Adrenal gland (tissue), 9 donors: ENCODE measurements at regions not wholly inside any gene's neighbourhood (a gene's known extent, or its start where the extent isn't known, plus 50 kb on each side); places are given as distances from the start of the nearest gene placed in this dataset.

ENCODE experiments used
- DNase-seq, 7 donors: peaks; one replicate each; pipeline ENCODE4 v3.0.0-alpha.2; 2019 to 2020
- H3K27ac ChIP-seq, 5 donors: fragments of 200-600 bp; sonication (generic) in 4 of 5; 1 replicate in 3 of 5; 2 replicates in 2 of 5; pipeline versions ENCODE4 v1.5.1 to v1.8.0; 2016 to 2020; ENCODE audit warnings: mild to moderate bottlenecking in 1 of 5
- H3K27me3 ChIP-seq: fragments of 200-600 bp; 2 replicates; pipeline ENCODE4 v1.8.0; 2021
- H3K36me3 ChIP-seq, 2 donors: fragments of 200-600 bp; replicated peaks in 1 of 2; 1 replicate in 1 of 2; 2 replicates in 1 of 2; pipeline versions ENCODE4 v1.5.1 to v1.8.0; 2018 to 2022
- H3K4me1 ChIP-seq, 2 donors: fragments of 200-600 bp; replicated peaks in 1 of 2; 1 replicate in 1 of 2; 2 replicates in 1 of 2; pipeline versions ENCODE4 v1.5.1 to v1.8.0; 2018 to 2021
- H3K4me3 ChIP-seq, 4 donors: fragments of 200-600 bp; sonication (generic) in 3 of 4; one replicate each; pipeline ENCODE4 v1.5.1; 2016 to 2018
- H3K9me3 ChIP-seq, 3 donors: fragments of 200-600 bp; sonication (generic) in 1 of 3; replicated peaks in 1 of 3; 1 replicate in 2 of 3; 2 replicates in 1 of 3; pipeline versions ENCODE4 v1.5.1 to v1.8.0; 2016 to 2021
- POLR2A ChIP-seq, 2 donors: fragments of 450-650 bp; IDR thresholded peaks; one replicate each; pipeline ENCODE4 v1.6.1; 2017; ENCODE audit warnings: antibody characterized with exemption in 2 of 2, mild to moderate bottlenecking in 2 of 2, moderate library complexity in 1 of 2
- WGBS, 4 donors: extraction: QIAGEN DNeasy Blood & Tissue Kit in 2 of 4; methylation state at CpG; one replicate each; pipeline versions ENCODE4 v1.1.5 to v1.1.7; 2013 to 2017; 5-methylcytosine and 5-hydroxymethylcytosine counted together
- intact Hi-C, 2 donors: fragments of 100-400 bp; cut with DNase I; formaldehyde crosslinking; loops; one replicate each; pipeline versions ENCODE4 v1.14.1 to v1.15.0; 2022 to 2023
- TF ChIP-seq, protein P1 (sequence below), 6 experiments: fragments of 450-650 bp in 4 of 6; fragments of 200-600 bp in 2 of 6; sonication (generic) in 1 of 6; IDR thresholded peaks; 1 replicate in 5 of 6; 2 replicates in 1 of 6; pipeline versions ENCODE4 v1.5.1 to v1.8.0; 2016 to 2021; ENCODE audit warnings: antibody characterized with exemption in 6 of 6, mild to moderate bottlenecking in 2 of 6, moderate library complexity in 1 of 6
- donor health status: healthy with polysubstance abuse.
- donor health status: Bipolar disorder and iron deficiency.
- donor health status: DM: yes; HTN: yes; CAD: no.
- donor health status: DM: no; HTN: no; CAD: no.
- donor health status: DM: no; HTN: no; CAD: no.

DNA sequence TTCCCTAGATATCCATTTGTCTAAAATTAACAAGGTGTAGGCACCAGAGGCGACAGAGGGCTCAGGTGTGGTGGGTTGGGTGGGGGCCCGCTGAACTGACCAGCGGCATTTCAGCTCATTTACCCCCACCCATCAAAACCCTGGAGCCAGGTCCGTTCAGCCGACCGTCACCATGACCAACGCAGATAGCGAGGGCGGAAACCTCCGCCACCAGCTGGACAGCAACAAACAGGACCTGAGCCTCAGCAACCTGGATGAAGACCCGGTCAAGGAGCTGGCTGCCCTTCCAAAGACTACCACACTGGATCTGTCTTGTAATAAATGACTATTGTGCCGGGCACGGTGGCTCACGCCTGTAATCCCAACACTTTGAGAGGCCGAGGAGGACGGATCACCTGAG, 120.8 kb upstream of the LGSN start:
- no peak for TF ChIP-seq POLR2A (IDR thresholded peaks at IDR 0.05)
- TF ChIP-seq, protein P1, sequence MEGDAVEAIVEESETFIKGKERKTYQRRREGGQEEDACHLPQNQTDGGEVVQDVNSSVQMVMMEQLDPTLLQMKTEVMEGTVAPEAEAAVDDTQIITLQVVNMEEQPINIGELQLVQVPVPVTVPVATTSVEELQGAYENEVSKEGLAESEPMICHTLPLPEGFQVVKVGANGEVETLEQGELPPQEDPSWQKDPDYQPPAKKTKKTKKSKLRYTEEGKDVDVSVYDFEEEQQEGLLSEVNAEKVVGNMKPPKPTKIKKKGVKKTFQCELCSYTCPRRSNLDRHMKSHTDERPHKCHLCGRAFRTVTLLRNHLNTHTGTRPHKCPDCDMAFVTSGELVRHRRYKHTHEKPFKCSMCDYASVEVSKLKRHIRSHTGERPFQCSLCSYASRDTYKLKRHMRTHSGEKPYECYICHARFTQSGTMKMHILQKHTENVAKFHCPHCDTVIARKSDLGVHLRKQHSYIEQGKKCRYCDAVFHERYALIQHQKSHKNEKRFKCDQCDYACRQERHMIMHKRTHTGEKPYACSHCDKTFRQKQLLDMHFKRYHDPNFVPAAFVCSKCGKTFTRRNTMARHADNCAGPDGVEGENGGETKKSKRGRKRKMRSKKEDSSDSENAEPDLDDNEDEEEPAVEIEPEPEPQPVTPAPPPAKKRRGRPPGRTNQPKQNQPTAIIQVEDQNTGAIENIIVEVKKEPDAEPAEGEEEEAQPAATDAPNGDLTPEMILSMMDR (IDR thresholded peaks at IDR 0.05), result no peak
- intact Hi-C loops, result no loop called here
- Histone ChIP-seq H3K4me1 (peaks cover 0 to 5% of the 10 kb centered on the region in 2 donors), H3K27ac (no peak overlapping the region), H3K9me3 (no peaks in the 10 kb centered on the region), H3K27me3 (no peaks in the 10 kb centered on the region), H3K4me3 (no peak overlapping the region), H3K36me3 (no peaks in the 10 kb centered on the region)
- 92 to 98% (median 94%) methylated on average over 8 to 16 of the region's 16 CpGs for WGBS, 4 donors
- no peak for DNase-seq

DNA sequence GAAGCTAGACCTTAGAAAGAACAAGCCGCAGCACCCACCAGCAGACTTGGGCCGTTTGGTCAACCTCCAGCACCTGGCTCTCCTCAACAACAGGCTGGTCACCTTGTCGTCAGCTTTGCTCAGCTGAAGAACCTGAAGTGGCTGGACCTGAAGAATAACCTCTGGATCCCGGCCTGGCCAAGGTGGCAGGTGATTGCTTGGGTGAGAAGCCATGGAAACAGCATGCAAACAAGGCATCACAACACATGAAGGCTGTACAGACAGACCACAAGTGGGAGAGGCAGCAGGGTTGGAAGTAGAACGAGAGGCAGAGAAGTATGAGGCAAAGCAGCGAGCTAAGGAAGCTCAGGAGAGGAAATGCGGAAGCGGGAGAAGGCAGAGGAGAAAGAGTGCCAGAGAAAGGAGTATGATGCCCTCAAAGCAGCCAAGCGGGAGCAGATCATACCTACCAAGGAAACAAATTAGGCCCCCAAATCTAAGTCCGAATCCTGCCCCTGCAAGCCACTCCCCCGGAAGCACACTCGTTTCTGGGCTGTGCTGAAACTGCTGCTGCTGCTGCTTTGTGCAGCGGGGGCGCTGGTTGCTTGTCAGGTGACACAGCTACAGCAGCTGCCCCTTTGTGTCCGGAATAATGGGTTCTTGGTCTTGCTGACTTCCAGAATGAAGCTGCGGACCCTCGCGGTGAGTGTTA, 121.6 kb upstream of the LGSN start:
- intact Hi-C loops, result no loop called here
- H3K27me3 ChIP-seq, result no peaks in the 10 kb centered on the region
- no peaks in the 10 kb centered on the region for H3K4me1 ChIP-seq
- no peak overlapping the region for H3K4me3 ChIP-seq
- 89 to 91% (median 91%) methylated on average over 18 of the region's 18 CpGs for WGBS, 4 donors
- DNase-seq, result no peak
- H3K36me3 ChIP-seq, result no peaks in the 10 kb centered on the region
- H3K9me3 ChIP-seq, result no peaks in the 10 kb centered on the region
- no peak overlapping the region for H3K27ac ChIP-seq
- no peak for TF ChIP-seq POLR2A (IDR thresholded peaks at IDR 0.05)
- TF ChIP-seq, protein P1 (IDR thresholded peaks at IDR 0.05), result no peak

DNA sequence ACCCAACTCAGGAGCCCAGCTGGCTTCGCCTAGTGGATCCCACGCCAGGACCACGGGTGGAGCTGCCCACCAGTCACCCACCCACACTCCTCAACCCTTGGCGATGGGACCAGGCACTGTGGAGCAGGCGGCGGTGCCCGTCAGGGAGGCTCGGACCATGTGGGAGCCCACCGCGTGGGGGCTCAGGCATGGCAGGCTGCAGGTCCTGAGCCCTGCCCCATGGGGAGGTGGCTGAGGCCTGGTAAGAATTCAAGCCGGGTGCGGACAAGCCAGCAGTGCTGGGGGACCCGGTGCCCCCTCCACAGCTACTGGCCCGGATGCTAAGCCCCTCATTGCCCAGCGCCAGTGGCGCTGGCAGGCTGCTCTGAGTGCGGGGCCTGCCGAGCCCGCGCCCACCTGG, 123.1 kb upstream of the LGSN start:
- H3K27ac ChIP-seq, result no peak overlapping the region
- no peak for TF ChIP-seq POLR2A (IDR thresholded peaks at IDR 0.05)
- TF ChIP-seq, protein P1 (IDR thresholded peaks at IDR 0.05), result no peak
- H3K4me1 ChIP-seq, result no peaks in the 10 kb centered on the region
- H3K36me3 ChIP-seq, result no peaks in the 10 kb centered on the region
- DNase-seq, result no peak
- no peak overlapping the region for H3K4me3 ChIP-seq
- WGBS, 4 donors, result 96 to 99% (median 97%) methylated on average over 9 to 20 of the region's 20 CpGs
- intact Hi-C loops, result no loop called here
- no peaks in the 10 kb centered on the region for H3K27me3 ChIP-seq
- no peaks in the 10 kb centered on the region for H3K9me3 ChIP-seq

DNA sequence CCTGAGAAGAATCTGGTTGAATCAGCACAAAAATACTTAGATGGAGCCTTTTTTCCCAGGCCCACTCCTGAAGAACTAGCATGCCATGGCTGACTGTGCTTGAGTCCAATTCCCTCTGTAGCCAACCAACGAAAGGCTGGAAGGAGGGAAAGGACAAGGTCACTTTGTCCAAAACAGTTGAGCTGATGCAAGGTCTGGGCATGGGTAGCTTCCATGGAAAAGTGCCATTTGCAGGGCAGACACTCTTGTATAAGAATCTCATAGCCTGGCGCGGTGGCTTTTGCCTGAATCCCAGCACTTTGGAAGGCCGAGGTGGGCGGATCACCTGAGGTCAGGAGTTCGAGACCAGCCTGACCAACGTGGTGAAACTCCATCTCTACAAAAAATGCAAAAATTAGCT, 125.0 kb upstream of the LGSN start:
- Histone ChIP-seq H3K4me3 (no peak overlapping the region), H3K9me3 (no peaks in the 10 kb centered on the region), H3K27ac (no peak overlapping the region), H3K36me3 (no peaks in the 10 kb centered on the region), H3K4me1 (no peaks in the 10 kb centered on the region), H3K27me3 (no peaks in the 10 kb centered on the region)
- no peak for TF ChIP-seq POLR2A (IDR thresholded peaks at IDR 0.05)
- TF ChIP-seq, protein P1 (IDR thresholded peaks at IDR 0.05), result no peak
- intact Hi-C loops, result no loop called here
- peak in 2 of 7 donors; percentile 29 to 33 for DNase-seq
- 76 to 89% (median 85%) methylated on average over 5 to 7 of the region's 7 CpGs for WGBS, 4 donors
